OCI-LY7 (cell line): ENCODE measurements at regions not wholly inside any gene's neighbourhood (a gene's known extent, or its start where the extent isn't known, plus 50 kb on each side); places are given as distances from the start of the nearest gene placed in this dataset.

ENCODE experiments used
- BruUV-seq: library from RNA; stranded (reverse); fragments of 400-500 nt; replicated peaks from 2 replicates; lab custom pipeline; 2021; lab: Mats Ljungman, UMichigan
- CTCF ChIA-PET: fragments of 300-600 bp; sonication (Branson Sonifier 250); formaldehyde crosslinking; loops from one replicate; lab custom pipeline; 2022; ENCODE audit warnings: antibody characterized with exemption; ENCODE audit not compliant: unreplicated experiment; lab: Charles Lee
- POLR2A ChIA-PET: fragments of 300-600 bp; sonication (Branson Sonifier 250); formaldehyde crosslinking; loops from one replicate; lab custom pipeline; 2022; ENCODE audit warnings: antibody characterized with exemption; lab: Charles Lee
- DNase-seq: peaks from one replicate; pipeline ENCODE4 v3.0.0-alpha.2; 2015; ENCODE audit warnings: low spot score
- H2AFZ ChIP-seq: fragments of 200-600 bp; sonication (generic), shearing (Covaris generic); 2 replicates; pipeline ENCODE4 v1.6.1; 2014; ENCODE audit warnings: mild to moderate bottlenecking, antibody characterized with exemption, low read length, moderate library complexity
- H3K27ac ChIP-seq: fragments of 200-600 bp; sonication (generic); 2 replicates; pipeline ENCODE4 v1.5.1; 2014; ENCODE audit warnings: mixed run types, low read depth, mild to moderate bottlenecking, moderate library complexity, low read length, inconsistent platforms; ENCODE audit not compliant: poor library complexity, severe bottlenecking
- H3K36me3 ChIP-seq: fragments of 200-600 bp; sonication (generic); 2 replicates; pipeline ENCODE4 v1.6.1; 2014; ENCODE audit warnings: mild to moderate bottlenecking, antibody characterized with exemption, low read length, moderate library complexity, mixed read lengths; ENCODE audit not compliant: insufficient read depth
- H3K4me1 ChIP-seq: fragments of 200-600 bp; sonication (generic); 2 replicates; pipeline ENCODE4 v1.5.1; 2014; ENCODE audit warnings: mild to moderate bottlenecking, low read length; ENCODE audit not compliant: insufficient read depth, poor library complexity, severe bottlenecking
- H3K4me2 ChIP-seq: fragments of 200-600 bp; sonication (generic); 2 replicates; pipeline ENCODE4 v1.6.1; 2014; ENCODE audit warnings: mild to moderate bottlenecking, low read length
- H3K4me3 ChIP-seq: fragments of 200-600 bp; sonication (generic); 2 replicates; pipeline ENCODE4 v1.5.1; 2014; ENCODE audit warnings: mild to moderate bottlenecking, low read depth, low read length; ENCODE audit not compliant: poor library complexity, severe bottlenecking
- H3K79me2 ChIP-seq: fragments of 200-600 bp; sonication (generic); 2 replicates; pipeline ENCODE4 v1.6.1; 2016; ENCODE audit warnings: low read depth, mild to moderate bottlenecking, low read length, moderate library complexity, mixed read lengths; ENCODE audit not compliant: insufficient read depth
- H3K9me2 ChIP-seq: fragments of 200-600 bp; sonication (generic); 2 replicates; pipeline ENCODE4 v1.6.1; 2016; ENCODE audit warnings: mild to moderate bottlenecking, low read length, mixed read lengths; ENCODE audit not compliant: insufficient read depth
- H3K9me3 ChIP-seq: fragments of 200-600 bp; sonication (generic); 2 replicates; pipeline ENCODE4 v1.6.1; 2014; ENCODE audit warnings: mild to moderate bottlenecking, mixed run types, low read length, mixed read lengths
- H4K20me1 ChIP-seq: fragments of 200-600 bp; sonication (generic); 2 replicates; pipeline ENCODE4 v1.6.1; 2014; ENCODE audit warnings: mild to moderate bottlenecking, antibody characterized with exemption, low read length, moderate library complexity, mixed read lengths; ENCODE audit not compliant: insufficient read depth
- EZH2phosphoT487 ChIP-seq: fragments of 200-600 bp; sonication (generic); IDR thresholded peaks from 2 replicates; pipeline ENCODE4 v1.6.1; 2018; ENCODE audit warnings: low read depth, borderline replicate concordance, mild to moderate bottlenecking, mixed run types, antibody characterized with exemption, low read length, moderate library complexity, mixed read lengths
- intact Hi-C: fragments of 100-400 bp; cut with micrococcal nuclease; formaldehyde crosslinking; loops from one replicate; pipeline ENCODE4 v1.10.0; 2022; ENCODE audit not compliant: unreplicated experiment
- TF ChIP-seq, protein P1 (sequence below): fragments of 200-600 bp; sonication (generic); conservative IDR thresholded peaks from 2 replicates; pipeline ENCODE4 v1.5.1; 2014; ENCODE audit warnings: mild to moderate bottlenecking, antibody characterized with exemption, low read length, moderate library complexity, mixed read lengths

DNA sequence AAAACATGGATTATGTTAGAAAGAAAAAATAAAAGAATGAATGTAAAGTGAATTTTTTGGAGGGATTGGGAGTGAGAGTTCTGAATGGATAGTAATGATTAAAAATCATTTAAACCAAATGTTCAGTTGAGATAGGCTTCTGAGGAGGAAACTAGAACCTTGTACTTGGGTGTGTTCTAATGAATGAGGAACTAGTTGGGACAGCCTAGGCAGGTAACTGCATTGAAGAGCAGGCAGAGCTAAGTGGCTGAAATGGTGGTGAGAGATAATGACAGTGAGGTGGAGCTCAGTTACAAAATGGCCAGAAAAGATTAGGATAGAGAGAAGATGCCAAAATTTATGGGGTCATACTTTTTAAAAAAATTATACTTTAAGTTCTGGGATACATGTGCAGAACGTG is 132.9 kb downstream of the ATP23 start:
- ChIA-PET POLR2A (no interaction called here), CTCF (no interaction called here)
- DNase-seq = no peak
- no peak overlapping the region for H3K27ac ChIP-seq
- H3K4me2 ChIP-seq = no peak overlapping the region
- intact Hi-C loops = no loop called here
- H3K9me2 ChIP-seq = no peaks in the 10 kb centered on the region
- no peak overlapping the region for H3K4me3 ChIP-seq
- H2AFZ ChIP-seq = no peak overlapping the region
- no peaks in the 10 kb centered on the region for H4K20me1 ChIP-seq
- no peak for TF ChIP-seq EZH2phosphoT487
- TF ChIP-seq, protein P1, sequence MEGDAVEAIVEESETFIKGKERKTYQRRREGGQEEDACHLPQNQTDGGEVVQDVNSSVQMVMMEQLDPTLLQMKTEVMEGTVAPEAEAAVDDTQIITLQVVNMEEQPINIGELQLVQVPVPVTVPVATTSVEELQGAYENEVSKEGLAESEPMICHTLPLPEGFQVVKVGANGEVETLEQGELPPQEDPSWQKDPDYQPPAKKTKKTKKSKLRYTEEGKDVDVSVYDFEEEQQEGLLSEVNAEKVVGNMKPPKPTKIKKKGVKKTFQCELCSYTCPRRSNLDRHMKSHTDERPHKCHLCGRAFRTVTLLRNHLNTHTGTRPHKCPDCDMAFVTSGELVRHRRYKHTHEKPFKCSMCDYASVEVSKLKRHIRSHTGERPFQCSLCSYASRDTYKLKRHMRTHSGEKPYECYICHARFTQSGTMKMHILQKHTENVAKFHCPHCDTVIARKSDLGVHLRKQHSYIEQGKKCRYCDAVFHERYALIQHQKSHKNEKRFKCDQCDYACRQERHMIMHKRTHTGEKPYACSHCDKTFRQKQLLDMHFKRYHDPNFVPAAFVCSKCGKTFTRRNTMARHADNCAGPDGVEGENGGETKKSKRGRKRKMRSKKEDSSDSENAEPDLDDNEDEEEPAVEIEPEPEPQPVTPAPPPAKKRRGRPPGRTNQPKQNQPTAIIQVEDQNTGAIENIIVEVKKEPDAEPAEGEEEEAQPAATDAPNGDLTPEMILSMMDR = no peak
- no peaks in the 10 kb centered on the region for H3K9me3 ChIP-seq
- H3K79me2 ChIP-seq = no peaks in the 10 kb centered on the region
- no peaks in the 10 kb centered on the region for H3K4me1 ChIP-seq
- H3K36me3 ChIP-seq = no peaks in the 10 kb centered on the region
- BruUV-seq = no TSS peak

DNA sequence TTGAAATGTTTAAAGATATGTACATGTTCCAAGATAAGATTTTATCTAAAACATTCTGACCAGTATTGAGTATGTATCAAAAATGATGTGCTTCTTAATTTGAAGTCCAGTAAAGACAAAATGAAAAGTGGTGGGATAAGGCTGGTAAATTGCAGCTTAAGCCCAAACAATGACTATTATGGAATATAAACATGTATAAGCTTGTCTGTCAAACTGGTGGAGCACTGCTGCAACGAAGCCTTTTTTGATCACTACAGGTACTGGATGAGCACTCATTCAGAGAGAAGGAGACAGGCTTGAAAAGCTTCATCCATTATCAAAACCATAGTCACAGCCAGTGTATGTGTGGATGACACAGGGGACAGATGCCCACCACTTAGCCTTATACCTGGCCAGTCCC is 138.4 kb downstream of the ATP23 start:
- Histone ChIP-seq H2AFZ (no peak overlapping the region), H3K9me2 (no peaks in the 10 kb centered on the region), H3K79me2 (no peaks in the 10 kb centered on the region), H3K36me3 (no peaks in the 10 kb centered on the region), H3K4me3 (no peak overlapping the region), H3K4me2 (no peak overlapping the region), H4K20me1 (no peaks in the 10 kb centered on the region), H3K4me1 (no peaks in the 10 kb centered on the region), H3K9me3 (no peaks in the 10 kb centered on the region), H3K27ac (no peak overlapping the region)
- DNase-seq = no peak
- TF ChIP-seq, protein P1 = no peak
- TF ChIP-seq EZH2phosphoT487 = no peak
- no TSS peak for BruUV-seq
- ChIA-PET POLR2A (no interaction called here), CTCF (interaction anchor here (0.6 kb wide), 1 partner anchor 1850 kb away, joined by 4 read pairs; the partner anchor contains the start of gene SLC39A5)
- intact Hi-C loops = no loop called here

- H2AFZ ChIP-seq = no peak overlapping the region
- H3K4me2 ChIP-seq = no peak overlapping the region
- TF ChIP-seq, protein P1 = no peak
- no peak for TF ChIP-seq EZH2phosphoT487
- no peaks in the 10 kb centered on the region for H3K36me3 ChIP-seq
- no peak overlapping the region for H3K27ac ChIP-seq
- BruUV-seq = no TSS peak
- no peaks in the 10 kb centered on the region for H3K4me1 ChIP-seq
- H3K4me3 ChIP-seq = no peak overlapping the region
- CTCF ChIA-PET = no interaction called here
- H3K9me3 ChIP-seq = no peaks in the 10 kb centered on the region
- no peaks in the 10 kb centered on the region for H3K9me2 ChIP-seq
- POLR2A ChIA-PET = no interaction called here
- intact Hi-C loops = no loop called here
- no peaks in the 10 kb centered on the region for H4K20me1 ChIP-seq
- DNase-seq = no peak
- H3K79me2 ChIP-seq = no peaks in the 10 kb centered on the region
Observed at GRCh38 chr12:58081488-58081887, 140.1 kb downstream of the ATP23 start.
